Astrocyte (in vitro differentiated cells and primary cell): ENCODE measurements at regions not wholly inside any gene's neighbourhood (a gene's known extent, or its start where the extent isn't known, plus 50 kb on each side); places are given as distances from the start of the nearest gene placed in this dataset.
"Not testable (repeated sequence)": the region's sequence is repeated elsewhere in the genome, so short reads cannot be mapped to it uniquely, and the experiment has no call there.

ENCODE experiments used
- DNase-seq: peaks from one replicate; pipeline ENCODE4 v3.0.0-alpha.2; 2010; ENCODE audit warnings: low read depth
- FAIRE-seq: peaks from 2 replicates; lab custom pipeline; 2011; peaks lifted over from hg19 to GRCh38; lab: Jason Lieb, UNC
- H2AFZ ChIP-seq: 2 replicates; pipeline ENCODE4 v1.6.0; 2012; ENCODE audit warnings: low read depth, low read length, inconsistent platforms
- H3K27ac ChIP-seq: 2 replicates; pipeline ENCODE4 v1.5.1; 2011; ENCODE audit warnings: low read depth, low read length, inconsistent platforms
- H3K27me3 ChIP-seq: 2 replicates; pipeline ENCODE4 v1.6.0; 2011; ENCODE audit warnings: low read length, inconsistent platforms; ENCODE audit not compliant: insufficient read depth
- H3K36me3 ChIP-seq: 2 replicates; pipeline ENCODE4 v1.5.1; 2011; ENCODE audit warnings: low read length, inconsistent platforms; ENCODE audit not compliant: insufficient read depth
- H3K4me1 ChIP-seq: 2 replicates; pipeline ENCODE4 v1.5.1; 2011; ENCODE audit warnings: low read length, inconsistent platforms; ENCODE audit not compliant: insufficient read depth
- H3K4me2 ChIP-seq: 2 replicates; pipeline ENCODE4 v1.6.0; 2012; ENCODE audit warnings: low read length, inconsistent platforms
- H3K4me3 ChIP-seq: 2 replicates; pipeline ENCODE4 v1.5.1; 2011; ENCODE audit warnings: low read depth, mild to moderate bottlenecking, low read length, inconsistent platforms; ENCODE audit not compliant: insufficient read depth
- H3K79me2 ChIP-seq: 2 replicates; pipeline ENCODE4 v1.6.0; 2012; ENCODE audit warnings: mild to moderate bottlenecking, low read length, inconsistent platforms; ENCODE audit not compliant: insufficient read depth
- H3K9ac ChIP-seq: 2 replicates; pipeline ENCODE4 v1.6.0; 2012; ENCODE audit warnings: mild to moderate bottlenecking, low read length, inconsistent platforms
- H3K9me3 ChIP-seq: 2 replicates; pipeline ENCODE4 v1.5.1; 2012; ENCODE audit warnings: low read depth, mild to moderate bottlenecking, low read length, inconsistent platforms; ENCODE audit not compliant: insufficient read depth
- H4K20me1 ChIP-seq: 2 replicates; pipeline ENCODE4 v1.6.0; 2012; ENCODE audit warnings: low read length, inconsistent platforms; ENCODE audit not compliant: insufficient read depth
- H3K27ac Mint-ChIP-seq: one replicate; pipeline ENCODE4 v1.8.0; 2021; ENCODE audit warnings: mild to moderate bottlenecking, mixed read lengths; ENCODE audit not compliant: unreplicated experiment
- H3K27me3 Mint-ChIP-seq: one replicate; pipeline ENCODE4 v1.8.0; 2021; ENCODE audit warnings: low read depth, mixed read lengths; ENCODE audit not compliant: unreplicated experiment
- H3K36me3 Mint-ChIP-seq: one replicate; pipeline ENCODE4 v1.8.0; 2021; ENCODE audit warnings: low read depth, mixed read lengths; ENCODE audit not compliant: unreplicated experiment
- H3K4me1 Mint-ChIP-seq: one replicate; pipeline ENCODE4 v1.8.0; 2021; ENCODE audit warnings: low read depth, mixed read lengths; ENCODE audit not compliant: unreplicated experiment
- H3K4me3 Mint-ChIP-seq: one replicate; pipeline ENCODE4 v1.8.0; 2021; ENCODE audit warnings: mild to moderate bottlenecking, moderate library complexity, mixed read lengths; ENCODE audit not compliant: unreplicated experiment
- H3K9me3 Mint-ChIP-seq: one replicate; pipeline ENCODE4 v1.8.0; 2021; ENCODE audit warnings: mild to moderate bottlenecking, mixed read lengths; ENCODE audit not compliant: unreplicated experiment
- CTCF ChIP-seq: IDR thresholded peaks from 2 replicates; pipeline ENCODE4 v1.5.1; 2011; ENCODE audit warnings: low read depth, mild to moderate bottlenecking, inconsistent platforms, low read length, moderate library complexity; ENCODE audit not compliant: insufficient read depth
- EZH2 ChIP-seq: IDR thresholded peaks from 2 replicates; pipeline ENCODE4 v1.6.1; 2012; ENCODE audit warnings: mild to moderate bottlenecking, low read length, inconsistent platforms; ENCODE audit not compliant: insufficient read depth

GRCh38 chr4:30122711-30123110 lies 597.5 kb upstream of the PCDH7 start:
- FAIRE-seq (no peak), DNase-seq (no peak)
- H3K27ac ChIP-seq = no peak overlapping the region
- no peak for TF ChIP-seq EZH2
- H3K9me3 Mint-ChIP-seq = no peaks in the 10 kb centered on the region
- no peak overlapping the region for H3K9ac ChIP-seq
- H3K27me3 ChIP-seq = no peaks in the 10 kb centered on the region
- no peak overlapping the region for H3K4me3 ChIP-seq
- no peak overlapping the region for H3K4me3 Mint-ChIP-seq
- H3K27ac Mint-ChIP-seq = no peak overlapping the region
- H3K4me2 ChIP-seq = no peak overlapping the region
- no peaks in the 10 kb centered on the region for H3K4me1 ChIP-seq
- no peaks in the 10 kb centered on the region for H3K4me1 Mint-ChIP-seq
- no peaks in the 10 kb centered on the region for H3K79me2 ChIP-seq
- no peaks in the 10 kb centered on the region for H3K36me3 ChIP-seq
- H3K27me3 Mint-ChIP-seq = no peaks in the 10 kb centered on the region
- H2AFZ ChIP-seq = no peak overlapping the region
- no peaks in the 10 kb centered on the region for H4K20me1 ChIP-seq
- H3K36me3 Mint-ChIP-seq = no peaks in the 10 kb centered on the region
- no peaks in the 10 kb centered on the region for H3K9me3 ChIP-seq

GRCh38 chr4:30124621-30125020 lies 595.5 kb upstream of the PCDH7 start:
- not testable (repeated sequence) for FAIRE-seq, H3K79me2 ChIP-seq, H2AFZ ChIP-seq, H3K27ac Mint-ChIP-seq, H3K4me1 ChIP-seq, H3K27me3 Mint-ChIP-seq, H3K9me3 Mint-ChIP-seq, H4K20me1 ChIP-seq, H3K4me3 ChIP-seq, H3K9me3 ChIP-seq, DNase-seq, H3K9ac ChIP-seq, H3K27me3 ChIP-seq, H3K36me3 ChIP-seq, H3K4me1 Mint-ChIP-seq, H3K4me2 ChIP-seq, H3K36me3 Mint-ChIP-seq, H3K4me3 Mint-ChIP-seq, H3K27ac ChIP-seq

- H4K20me1 ChIP-seq = no peaks in the 10 kb centered on the region
- Mint-ChIP-seq H3K27me3 (no peaks in the 10 kb centered on the region), H3K36me3 (no peaks in the 10 kb centered on the region), H3K9me3 (no peaks in the 10 kb centered on the region), H3K4me3 (no peak overlapping the region), H3K27ac (no peak overlapping the region), H3K4me1 (no peaks in the 10 kb centered on the region)
- no peaks in the 10 kb centered on the region for H3K9me3 ChIP-seq
- DNase-seq = no peak
- no peak overlapping the region for H3K9ac ChIP-seq
- H3K4me3 ChIP-seq = no peak overlapping the region
- H3K4me1 ChIP-seq = no peaks in the 10 kb centered on the region
- H3K4me2 ChIP-seq = no peak overlapping the region
- no peak overlapping the region for H2AFZ ChIP-seq
- TF ChIP-seq CTCF (no peak), EZH2 (no peak)
- peak; percentile 89 for FAIRE-seq
- H3K27ac ChIP-seq = no peak overlapping the region
- no peaks in the 10 kb centered on the region for H3K79me2 ChIP-seq
- no peaks in the 10 kb centered on the region for H3K36me3 ChIP-seq
- H3K27me3 ChIP-seq = no peaks in the 10 kb centered on the region
Observed at GRCh38 chr4:30125868-30126267, 594.3 kb upstream of the PCDH7 start.

- FAIRE-seq (no peak), DNase-seq (no peak)
- Histone ChIP-seq H3K4me3 (no peak overlapping the region), H3K27me3 (no peaks in the 10 kb centered on the region), H3K9me3 (no peaks in the 10 kb centered on the region), H2AFZ (no peak overlapping the region), H3K4me1 (no peaks in the 10 kb centered on the region), H3K9ac (no peak overlapping the region), H3K27ac (no peak overlapping the region), H3K4me2 (no peak overlapping the region), H4K20me1 (no peaks in the 10 kb centered on the region), H3K36me3 (no peaks in the 10 kb centered on the region), H3K79me2 (no peaks in the 10 kb centered on the region)
- H3K9me3 Mint-ChIP-seq = no peaks in the 10 kb centered on the region
- no peaks in the 10 kb centered on the region for H3K36me3 Mint-ChIP-seq
- H3K4me1 Mint-ChIP-seq = no peaks in the 10 kb centered on the region
- TF ChIP-seq EZH2 = no peak
- no peak overlapping the region for H3K27ac Mint-ChIP-seq
- no peaks in the 10 kb centered on the region for H3K27me3 Mint-ChIP-seq
- no peak overlapping the region for H3K4me3 Mint-ChIP-seq
Observed at GRCh38 chr4:30126351-30126750, 593.8 kb upstream of the PCDH7 start.

- not testable (repeated sequence) for H3K4me2 ChIP-seq, H3K4me3 Mint-ChIP-seq, H3K4me3 ChIP-seq, H3K79me2 ChIP-seq, H3K36me3 ChIP-seq, H3K4me1 ChIP-seq, H3K27me3 Mint-ChIP-seq, H3K27me3 ChIP-seq, H3K9me3 ChIP-seq, H2AFZ ChIP-seq, H3K9ac ChIP-seq, H3K27ac ChIP-seq, FAIRE-seq, H3K9me3 Mint-ChIP-seq, H4K20me1 ChIP-seq, DNase-seq, H3K36me3 Mint-ChIP-seq, H3K4me1 Mint-ChIP-seq
- peak overlapping the region; percentile 41 for H3K27ac Mint-ChIP-seq
Observed at GRCh38 chr4:30148828-30149227, 571.3 kb upstream of the PCDH7 start.
